Neuronal stem cell (in vitro differentiated cells): ENCODE measurements at regions not wholly inside any gene's neighbourhood (a gene's known extent, or its start where the extent isn't known, plus 50 kb on each side); places are given as distances from the start of the nearest gene placed in this dataset.

Experiments used
- DNase-seq: peaks from one replicate; pipeline ENCODE4 v3.0.0-alpha.2; 2013; ENCODE audit warnings: low spot score
- H2AFZ ChIP-seq: one replicate; pipeline ENCODE4 v1.6.1; 2013; ENCODE audit warnings: mild to moderate bottlenecking, low read length, inconsistent platforms
- H2AK5ac ChIP-seq: 2 replicates; pipeline ENCODE4 v1.6.1; 2013; ENCODE audit warnings: low read depth, mild to moderate bottlenecking, inconsistent platforms, low read length, moderate library complexity, mixed read lengths
- H2BK120ac ChIP-seq: 2 replicates; pipeline ENCODE4 v1.6.1; 2013; ENCODE audit warnings: low read depth, mild to moderate bottlenecking, inconsistent platforms, low read length, moderate library complexity, mixed read lengths
- H2BK12ac ChIP-seq: one replicate; pipeline ENCODE4 v1.6.1; 2013; ENCODE audit warnings: low read length, inconsistent platforms
- H2BK15ac ChIP-seq: 2 replicates; pipeline ENCODE4 v1.6.1; 2013; ENCODE audit warnings: mild to moderate bottlenecking, low read length, inconsistent platforms, mixed read lengths
- H2BK5ac ChIP-seq: one replicate; pipeline ENCODE4 v1.6.1; 2013; ENCODE audit warnings: inconsistent platforms, mild to moderate bottlenecking, low read length, moderate library complexity
- H3K14ac ChIP-seq: one replicate; pipeline ENCODE4 v1.6.1; 2013; ENCODE audit warnings: low read length, inconsistent platforms
- H3K18ac ChIP-seq: 2 replicates; pipeline ENCODE4 v1.6.1; 2013; ENCODE audit warnings: low read length, inconsistent platforms
- H3K23ac ChIP-seq: 2 replicates; pipeline ENCODE4 v1.6.1; 2013; ENCODE audit warnings: low read depth, mild to moderate bottlenecking, mixed read lengths, low read length, inconsistent platforms; ENCODE audit not compliant: poor library complexity
- H3K27ac ChIP-seq: replicated peaks from 3 replicates; pipeline ENCODE4 v1.5.1; 2013; ENCODE audit warnings: low read length, inconsistent platforms
- H3K27me3 ChIP-seq, 3 experiments: 2 replicates each; pipeline ENCODE4 v1.6.1; 2013; ENCODE audit warnings: low read length in 3 of 3, mild to moderate bottlenecking in 2 of 3, inconsistent platforms in 1 of 3, low read depth in 1 of 3, mixed read lengths in 1 of 3, moderate library complexity in 1 of 3; ENCODE audit not compliant: control insufficient read depth in 3 of 3, insufficient read depth in 3 of 3
- H3K36me3 ChIP-seq, 2 donors: replicated peaks in 1 of 2; 2 replicates each; pipeline ENCODE4 v1.6.1; 2013; ENCODE audit warnings: low read length in 2 of 2; ENCODE audit not compliant: control insufficient read depth in 2 of 2, insufficient read depth in 2 of 2
- H3K4ac ChIP-seq: 2 replicates; pipeline ENCODE4 v1.6.1; 2013; ENCODE audit warnings: inconsistent platforms, mild to moderate bottlenecking, low read length, moderate library complexity
- H3K4me1 ChIP-seq, 2 donors: 1 replicate in 1 of 2; 2 replicates in 1 of 2; pipeline ENCODE4 v1.6.1; 2013; ENCODE audit warnings: low read length in 2 of 2, low read depth in 1 of 2; ENCODE audit not compliant: control insufficient read depth in 2 of 2, insufficient read depth in 1 of 2
- H3K4me2 ChIP-seq: one replicate; pipeline ENCODE4 v1.6.1; 2013; ENCODE audit warnings: mild to moderate bottlenecking, low read length, inconsistent platforms; ENCODE audit not compliant: insufficient read depth, poor library complexity, severe bottlenecking
- H3K4me3 ChIP-seq, 2 donors: 2 replicates each; pipeline ENCODE4 v1.5.1; 2013; ENCODE audit warnings: low read length in 2 of 2, mild to moderate bottlenecking in 2 of 2, inconsistent platforms in 1 of 2, moderate library complexity in 1 of 2
- H3K79me1 ChIP-seq: one replicate; pipeline ENCODE4 v1.6.1; 2013; ENCODE audit warnings: low read depth, mild to moderate bottlenecking, inconsistent platforms, low read length, moderate library complexity
- H3K9ac ChIP-seq: one replicate; pipeline ENCODE4 v1.6.1; 2013; ENCODE audit warnings: mild to moderate bottlenecking, low read depth, low read length, inconsistent platforms; ENCODE audit not compliant: poor library complexity
- H3K9me3 ChIP-seq, 2 donors: replicated peaks in 1 of 2; 2 replicates each; pipeline versions ENCODE3 to v1.6.1; 2013; ENCODE audit warnings: low read length in 2 of 2, mild to moderate bottlenecking in 2 of 2, inconsistent platforms in 1 of 2, low read depth in 1 of 2, mixed read lengths in 1 of 2, moderate library complexity in 1 of 2; ENCODE audit not compliant: control insufficient read depth in 2 of 2, insufficient read depth in 1 of 2
- H4K8ac ChIP-seq: one replicate; pipeline ENCODE4 v1.6.1; 2013; ENCODE audit warnings: low read depth, mild to moderate bottlenecking, inconsistent platforms, low read length, moderate library complexity
- H4K91ac ChIP-seq: one replicate; pipeline ENCODE4 v1.6.1; 2013; ENCODE audit warnings: low read length, low read depth, mild to moderate bottlenecking, inconsistent platforms; ENCODE audit not compliant: poor library complexity
- WGBS, 2 donors: extraction: QIAGEN DNeasy Blood & Tissue Kit; methylation state at CpG; one replicate each; pipeline ENCODE4 v1.1.7; 2013; ENCODE audit warnings: missing lambda C conversion rate in 2 of 2, mixed read lengths in 1 of 2; ENCODE audit not compliant: insufficient read length in 2 of 2, insufficient replicate concordance in 1 of 2; ENCODE audit errors: extremely low coverage in 2 of 2; 5-methylcytosine and 5-hydroxymethylcytosine counted together

GRCh38 chr2:236970656-236971010 lies 115.1 kb upstream of the COPS8 start:
- Histone ChIP-seq H2AFZ (no peak overlapping the region), H3K27me3 (no peaks in the 10 kb centered on the region), H3K18ac (no peak overlapping the region), H3K14ac (no peak overlapping the region), H3K79me1 (no peaks in the 10 kb centered on the region), H4K91ac (no peak overlapping the region), H2BK12ac (no peak overlapping the region), H3K36me3 (no peaks in the 10 kb centered on the region), H3K4ac (no peak overlapping the region), H3K4me2 (no peak overlapping the region), H3K27ac (no peak overlapping the region), H2AK5ac (no peak overlapping the region), H2BK5ac (no peak overlapping the region), H3K4me1 (peaks cover 13 to 33% of the 10 kb centered on the region in 2 donors), H4K8ac (no peak overlapping the region), H3K9ac (no peak overlapping the region), H2BK15ac (no peak overlapping the region), H3K9me3 (peaks cover 0 to 9% of the 10 kb centered on the region in 2 donors), H3K23ac (no peak overlapping the region), H3K4me3 (no peak overlapping the region), H2BK120ac (no peak overlapping the region)
- WGBS, 2 donors = no CpG with 5 or more reads among the region's 3 CpGs
- no peak for DNase-seq

GRCh38 chr2:236971131-236971821 lies 114.4 kb upstream of the COPS8 start:
- no peak overlapping the region for H3K4me2 ChIP-seq
- H2BK120ac ChIP-seq = no peak overlapping the region
- no peak overlapping the region for H4K91ac ChIP-seq
- H2BK15ac ChIP-seq = no peak overlapping the region
- H3K4me1 ChIP-seq = peaks cover 13 to 33% of the 10 kb centered on the region in 2 donors
- H3K9me3 ChIP-seq = peaks cover 0 to 11% of the 10 kb centered on the region in 2 donors
- H3K9ac ChIP-seq = no peak overlapping the region
- no peak overlapping the region for H3K4me3 ChIP-seq
- no peaks in the 10 kb centered on the region for H3K79me1 ChIP-seq
- no peak overlapping the region for H3K23ac ChIP-seq
- no peak for DNase-seq
- no peak overlapping the region for H2BK5ac ChIP-seq
- H3K4ac ChIP-seq = no peak overlapping the region
- no peak overlapping the region for H2AFZ ChIP-seq
- H2BK12ac ChIP-seq = no peak overlapping the region
- no peak overlapping the region for H4K8ac ChIP-seq
- H3K18ac ChIP-seq = no peak overlapping the region
- no peak overlapping the region for H3K27ac ChIP-seq
- no CpG with 5 or more reads among the region's 15 CpGs for WGBS, 2 donors
- H3K27me3 ChIP-seq = no peaks in the 10 kb centered on the region
- no peak overlapping the region for H2AK5ac ChIP-seq
- no peak overlapping the region for H3K14ac ChIP-seq
- no peaks in the 10 kb centered on the region for H3K36me3 ChIP-seq

- Histone ChIP-seq H2AFZ (no peak overlapping the region), H3K4me2 (no peak overlapping the region), H3K4me3 (no peak overlapping the region), H3K36me3 (no peaks in the 10 kb centered on the region), H3K18ac (peak overlapping the region; percentile 80), H3K27me3 (no peaks in the 10 kb centered on the region), H3K14ac (peak overlapping the region; percentile 49), H3K4ac (no peak overlapping the region), H2BK120ac (no peak overlapping the region), H3K23ac (no peak overlapping the region), H3K9me3 (peaks cover 0 to 11% of the 10 kb centered on the region in 2 donors), H2BK15ac (peak overlapping the region; percentile 30), H3K27ac (no peak overlapping the region), H3K4me1 (peaks cover 16 to 33% of the 10 kb centered on the region in 2 donors), H4K8ac (no peak overlapping the region), H3K79me1 (no peaks in the 10 kb centered on the region), H2BK5ac (no peak overlapping the region), H2BK12ac (no peak overlapping the region), H2AK5ac (peak overlapping the region; percentile 44), H4K91ac (peak overlapping the region; percentile 58), H3K9ac (no peak overlapping the region)
- no CpG with 5 or more reads among the region's 20 CpGs for WGBS, 2 donors
- DNase-seq = no peak
Observed at GRCh38 chr2:236971919-236972381, 113.7 kb upstream of the COPS8 start.

GRCh38 chr2:236972491-236973342 lies 113.0 kb upstream of the COPS8 start:
- Histone ChIP-seq H3K27ac (no peak overlapping the region), H2BK120ac (no peak overlapping the region), H4K8ac (no peak overlapping the region), H3K36me3 (no peaks in the 10 kb centered on the region), H3K9me3 (peaks cover 0 to 11% of the 10 kb centered on the region in 2 donors), H3K4me3 (no peak overlapping the region), H3K4ac (no peak overlapping the region), H3K9ac (no peak overlapping the region), H2BK12ac (no peak overlapping the region), H3K4me1 (peaks cover 16 to 33% of the 10 kb centered on the region in 2 donors), H3K14ac (no peak overlapping the region), H3K4me2 (no peak overlapping the region), H3K23ac (no peak overlapping the region), H2AK5ac (no peak overlapping the region), H2BK15ac (no peak overlapping the region), H3K18ac (no peak overlapping the region), H4K91ac (no peak overlapping the region), H2BK5ac (no peak overlapping the region), H3K79me1 (no peaks in the 10 kb centered on the region), H2AFZ (peak overlapping the region; percentile 39), H3K27me3 (no peaks in the 10 kb centered on the region)
- no peak for DNase-seq
- no CpG with 5 or more reads among the region's 11 CpGs for WGBS, 2 donors
